ENCODE measurements at regions not wholly inside any gene's neighbourhood (a gene's known extent, or its start where the extent isn't known, plus 50 kb on each side); places are given as distances from the start of the nearest gene placed in this dataset.

- 69 to 80% (median 74%) methylated on average over 11 of the region's 11 CpGs for WGBS, 4 donors
- TF ChIP-seq, protein P1, sequence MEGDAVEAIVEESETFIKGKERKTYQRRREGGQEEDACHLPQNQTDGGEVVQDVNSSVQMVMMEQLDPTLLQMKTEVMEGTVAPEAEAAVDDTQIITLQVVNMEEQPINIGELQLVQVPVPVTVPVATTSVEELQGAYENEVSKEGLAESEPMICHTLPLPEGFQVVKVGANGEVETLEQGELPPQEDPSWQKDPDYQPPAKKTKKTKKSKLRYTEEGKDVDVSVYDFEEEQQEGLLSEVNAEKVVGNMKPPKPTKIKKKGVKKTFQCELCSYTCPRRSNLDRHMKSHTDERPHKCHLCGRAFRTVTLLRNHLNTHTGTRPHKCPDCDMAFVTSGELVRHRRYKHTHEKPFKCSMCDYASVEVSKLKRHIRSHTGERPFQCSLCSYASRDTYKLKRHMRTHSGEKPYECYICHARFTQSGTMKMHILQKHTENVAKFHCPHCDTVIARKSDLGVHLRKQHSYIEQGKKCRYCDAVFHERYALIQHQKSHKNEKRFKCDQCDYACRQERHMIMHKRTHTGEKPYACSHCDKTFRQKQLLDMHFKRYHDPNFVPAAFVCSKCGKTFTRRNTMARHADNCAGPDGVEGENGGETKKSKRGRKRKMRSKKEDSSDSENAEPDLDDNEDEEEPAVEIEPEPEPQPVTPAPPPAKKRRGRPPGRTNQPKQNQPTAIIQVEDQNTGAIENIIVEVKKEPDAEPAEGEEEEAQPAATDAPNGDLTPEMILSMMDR (IDR thresholded peaks at IDR 0.05): no peak
- TF ChIP-seq POLR2A (IDR thresholded peaks at IDR 0.05): no peak
- H3K4me3 ChIP-seq: no peak overlapping the region
- no peak for ATAC-seq
- intact Hi-C loops (cut with DNase I): loop anchor here in 1 of 10 donors (10.0 kb wide), 1 partner anchor 64 kb away; no protein-coding TSS in a partner anchor
- no peaks in the 10 kb centered on the region for H3K9me3 ChIP-seq
- no peaks in the 10 kb centered on the region for H3K4me1 ChIP-seq
- no peaks in the 10 kb centered on the region for H3K27me3 ChIP-seq
- no peak for DNase-seq
- H3K27ac ChIP-seq: no peak overlapping the region
- no peaks in the 10 kb centered on the region for H3K36me3 ChIP-seq
Measured at GRCh38 chr18:41818381-41819355, 136.4 kb upstream of the PIK3C3 start.

DNA sequence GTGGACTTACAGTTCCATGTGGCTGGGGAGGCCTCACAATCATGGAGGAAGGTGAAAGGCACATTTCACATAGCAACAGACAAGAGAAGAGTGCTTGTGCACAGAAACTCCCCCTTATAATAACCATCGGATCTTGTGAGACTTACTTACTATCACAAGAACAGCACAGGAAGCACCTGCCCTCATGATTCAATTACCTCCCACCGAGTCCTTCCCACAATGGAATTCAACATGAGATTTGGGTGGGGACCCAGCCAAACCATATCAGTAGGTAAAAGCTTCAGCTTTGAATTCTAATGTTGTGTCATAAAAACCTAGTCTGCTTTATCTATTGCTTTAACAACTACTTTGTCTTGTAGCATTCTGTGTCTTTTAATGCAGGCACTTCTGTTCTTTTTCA is 140.4 kb upstream of the PIK3C3 start:
- no peak for DNase-seq
- whole genome bisulfite sequencing, 4 donors: 52 to 68% (median 60%) methylated on average over 2 of the region's 2 CpGs
- H3K9me3 ChIP-seq: no peaks in the 10 kb centered on the region
- TF ChIP-seq, protein P1 (IDR thresholded peaks at IDR 0.05): no peak
- no peak for TF ChIP-seq POLR2A (IDR thresholded peaks at IDR 0.05)
- H3K27me3 ChIP-seq: no peaks in the 10 kb centered on the region
- no peak overlapping the region for H3K4me3 ChIP-seq
- H3K36me3 ChIP-seq: no peaks in the 10 kb centered on the region
- no peaks in the 10 kb centered on the region for H3K4me1 ChIP-seq
- ATAC-seq: no peak
- intact Hi-C loops (cut with DNase I): loop anchor here in 1 of 10 donors (10.0 kb wide), 1 partner anchor 60 kb away; no protein-coding TSS in a partner anchor
- H3K27ac ChIP-seq: no peak overlapping the region

GRCh38 chr18:41809652-41810051 is 145.4 kb upstream of the PIK3C3 start:
- no peaks in the 10 kb centered on the region for H3K36me3 ChIP-seq
- no peaks in the 10 kb centered on the region for H3K4me1 ChIP-seq
- no peak for TF ChIP-seq POLR2A (IDR thresholded peaks at IDR 0.05)
- TF ChIP-seq, protein P1 (IDR thresholded peaks at IDR 0.05): no peak
- H3K4me3 ChIP-seq: no peak overlapping the region
- no peak overlapping the region for H3K27ac ChIP-seq
- H3K9me3 ChIP-seq: no peaks in the 10 kb centered on the region
- no peaks in the 10 kb centered on the region for H3K27me3 ChIP-seq
- intact Hi-C loops (cut with DNase I): loop anchor here in 2 of 10 donors (10.0 kb wide), 2 partner anchors 55 kb away; no protein-coding TSS in a partner anchor
- DNase-seq: no peak
- no peak for ATAC-seq
- WGBS, 4 donors: 38 to 47% (median 44%) methylated on average over 2 of the region's 2 CpGs

GRCh38 chr18:41805341-41805740 is 149.7 kb upstream of the PIK3C3 start:
- no peak for DNase-seq
- Histone ChIP-seq H3K4me1 (no peaks in the 10 kb centered on the region), H3K4me3 (no peak overlapping the region), H3K9me3 (no peaks in the 10 kb centered on the region), H3K36me3 (no peaks in the 10 kb centered on the region), H3K27me3 (no peaks in the 10 kb centered on the region), H3K27ac (no peak overlapping the region)
- intact Hi-C loops (cut with DNase I): loop anchor here in 1 of 10 donors (10.0 kb wide), 1 partner anchor 59 kb away; no protein-coding TSS in a partner anchor
- no peak for ATAC-seq
- TF ChIP-seq POLR2A (IDR thresholded peaks at IDR 0.05): no peak
- TF ChIP-seq, protein P1 (IDR thresholded peaks at IDR 0.05): no peak
- 70 to 78% (median 71%) methylated on average over 3 of the region's 3 CpGs for WGBS, 4 donors
